NCI-H510A (cell line): ENCODE measurements at regions not wholly inside any gene's neighbourhood (a gene's known extent, or its start where the extent isn't known, plus 50 kb on each side); places are given as distances from the start of the nearest gene placed in this dataset.
"Not testable (repeated sequence)": the region's sequence is repeated elsewhere in the genome, so short reads cannot be mapped to it uniquely, and the experiment has no call there.

Experiments used
- DNase-seq: peaks from one replicate; lab custom pipeline; 2025; lab: John Stamatoyannopoulos, UW

GRCh38 chr11:82049199-82049598 lies 684.5 kb downstream of the FAM181B start:
- no peak for DNase-seq

GRCh38 chr11:82047200-82047599 lies 686.5 kb downstream of the FAM181B start:
- no peak for DNase-seq

DNA sequence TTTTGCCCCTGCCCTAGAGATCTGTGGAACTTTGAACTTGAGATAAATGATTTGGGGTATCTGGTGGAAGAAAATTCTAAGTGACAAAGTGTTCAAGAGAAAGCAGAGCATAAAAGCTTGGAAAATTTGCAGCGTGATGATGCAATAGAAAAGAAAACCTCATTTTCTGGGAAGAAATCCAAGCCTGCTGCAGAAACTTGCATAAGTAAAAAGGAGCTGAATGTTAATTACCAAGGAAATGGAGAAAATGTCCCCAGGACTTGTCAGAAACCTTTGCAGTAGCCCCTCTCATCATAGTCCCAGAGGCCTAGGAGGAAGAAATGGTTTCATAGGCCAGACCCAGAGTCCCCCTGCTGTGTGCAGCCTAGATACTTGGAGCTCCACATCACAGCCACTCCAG lies 686.9 kb downstream of the FAM181B start:
- DNase-seq, result no peak

- no peak for DNase-seq
Observed at GRCh38 chr11:82045748-82046457, 687.8 kb downstream of the FAM181B start.

GRCh38 chr11:82043316-82043715 lies 690.3 kb downstream of the FAM181B start:
- DNase-seq, result no peak

- DNase-seq, result no peak
Observed at GRCh38 chr11:82041764-82042163, 691.9 kb downstream of the FAM181B start.

DNA sequence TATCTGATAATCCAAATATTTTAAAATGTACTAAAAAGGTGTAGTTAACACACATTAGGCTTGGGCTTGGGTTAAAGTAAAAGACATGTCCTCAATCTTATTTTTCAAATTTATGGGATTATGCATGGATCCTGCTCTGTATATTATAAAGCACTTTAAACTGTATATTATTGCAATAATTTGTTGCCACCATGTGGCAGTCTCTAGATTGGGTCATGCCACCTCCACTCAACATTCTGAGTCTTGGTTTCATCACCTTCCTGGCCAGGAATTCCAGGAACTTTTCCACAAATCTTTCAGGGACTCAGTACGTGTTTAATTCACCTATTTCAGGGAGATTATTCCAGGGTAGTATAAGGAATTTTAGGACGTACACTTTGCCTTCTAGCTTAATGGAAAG lies 695.5 kb downstream of the FAM181B start:
- DNase-seq, result no peak

GRCh38 chr11:82034527-82034926 lies 699.1 kb downstream of the FAM181B start:
- DNase-seq, result no peak

DNA sequence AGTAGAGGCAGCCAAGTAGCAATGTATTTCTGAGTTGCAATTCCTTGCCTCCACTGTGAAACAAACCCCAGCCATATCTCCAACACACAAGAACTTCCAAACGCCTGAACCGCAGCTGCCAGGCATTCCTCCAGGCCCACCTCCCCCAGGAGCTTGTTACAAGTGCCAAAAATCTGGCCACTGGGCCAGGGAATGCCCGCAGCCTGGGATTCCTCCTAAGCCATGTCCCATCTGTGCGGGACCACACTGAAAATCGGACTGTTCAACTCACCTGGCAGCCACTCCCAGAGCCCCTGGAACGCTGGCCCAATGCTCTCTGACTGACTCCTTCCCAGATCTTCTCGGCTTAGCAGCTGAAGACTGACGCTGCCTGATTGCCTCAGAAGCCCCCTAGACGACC lies 706.3 kb downstream of the FAM181B start:
- not testable (repeated sequence) for DNase-seq

- no peak for DNase-seq
Observed at GRCh38 chr11:82024760-82025159, 708.9 kb downstream of the FAM181B start.

GRCh38 chr11:82012276-82012675 lies 721.4 kb downstream of the FAM181B start:
- no peak for DNase-seq

DNA sequence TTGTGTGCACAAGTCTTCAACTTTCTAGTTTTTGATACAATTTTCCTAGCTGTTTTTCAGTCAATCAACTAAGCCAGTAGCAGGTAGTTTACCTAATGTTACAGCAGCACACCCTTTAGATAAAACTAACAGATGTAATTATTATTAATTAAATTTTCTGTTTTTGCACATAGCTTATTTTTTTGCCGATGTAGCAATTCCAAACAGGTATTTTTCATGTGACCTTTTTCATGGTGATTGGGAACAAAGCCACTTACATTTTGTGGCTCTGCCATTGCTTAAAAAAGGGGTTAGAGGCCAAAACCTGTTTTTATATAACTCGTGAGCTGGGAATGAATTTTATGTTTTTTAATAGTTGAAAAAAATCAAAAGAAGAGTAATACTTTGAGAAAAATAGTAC lies 724.5 kb downstream of the FAM181B start:
- DNase-seq, result no peak

- DNase-seq, result no peak
Observed at GRCh38 chr11:82007521-82007920, 726.1 kb downstream of the FAM181B start.

- no peak for DNase-seq
Observed at GRCh38 chr11:82004537-82005213, 729.0 kb downstream of the FAM181B start.

DNA sequence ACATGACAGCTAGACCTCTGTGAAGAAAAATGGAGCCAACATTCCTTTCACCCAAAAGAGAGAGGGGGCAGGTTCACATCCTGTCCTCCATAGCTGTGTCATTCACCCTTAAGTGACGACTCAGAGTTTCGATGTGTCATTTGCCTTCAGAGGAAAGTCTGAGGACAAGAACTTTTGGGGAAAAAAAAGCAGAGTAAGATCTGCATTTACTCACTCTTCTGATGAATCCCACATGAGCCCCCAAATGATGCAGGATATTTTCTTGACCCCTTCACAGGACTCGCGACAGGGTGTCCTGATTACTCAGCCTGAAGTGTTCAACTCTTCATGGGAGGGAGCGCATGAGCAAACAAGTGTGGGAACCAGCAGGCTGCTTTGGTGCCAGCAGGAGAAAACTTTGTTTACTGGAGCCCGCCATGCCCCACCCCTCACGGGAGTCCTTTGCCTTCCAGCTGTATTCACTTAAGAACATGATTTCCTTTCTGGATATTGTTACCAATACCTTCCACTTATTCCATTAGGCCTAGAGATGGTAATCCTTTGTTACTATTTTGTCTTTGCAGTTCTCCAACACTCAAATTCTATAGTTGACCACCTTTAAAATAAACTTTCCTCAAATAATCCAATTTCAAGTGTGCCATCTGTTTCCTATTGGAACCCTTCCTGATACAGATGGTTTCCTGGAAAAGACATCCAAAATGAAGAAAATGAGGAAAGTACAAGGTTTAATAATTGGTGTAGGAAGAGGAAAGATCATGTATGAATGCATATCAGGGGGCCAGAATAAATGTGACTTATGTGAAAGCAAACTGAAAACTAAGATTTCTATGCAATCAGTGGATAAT lies 729.8 kb downstream of the FAM181B start:
- peak; percentile 12 for DNase-seq

DNA sequence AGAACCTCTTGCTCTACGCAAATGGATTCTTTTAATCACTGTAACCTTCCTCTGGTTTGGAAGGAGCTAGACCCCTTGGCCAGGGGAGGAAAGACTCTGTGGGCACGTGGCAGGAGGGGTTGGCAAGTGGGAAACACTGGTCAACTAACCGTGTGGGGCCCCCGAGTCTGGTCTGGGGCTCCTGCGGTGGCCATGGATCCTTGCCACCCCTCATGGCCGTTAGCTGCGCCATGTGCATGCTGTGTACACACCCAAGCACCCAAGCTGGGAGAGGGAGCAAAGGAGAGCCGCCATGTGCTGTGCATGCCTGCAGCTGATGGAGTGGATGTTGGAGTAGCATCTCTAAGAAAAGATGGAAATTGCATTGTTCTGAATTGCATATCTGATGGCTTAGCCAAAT lies 730.6 kb downstream of the FAM181B start:
- no peak for DNase-seq

DNA sequence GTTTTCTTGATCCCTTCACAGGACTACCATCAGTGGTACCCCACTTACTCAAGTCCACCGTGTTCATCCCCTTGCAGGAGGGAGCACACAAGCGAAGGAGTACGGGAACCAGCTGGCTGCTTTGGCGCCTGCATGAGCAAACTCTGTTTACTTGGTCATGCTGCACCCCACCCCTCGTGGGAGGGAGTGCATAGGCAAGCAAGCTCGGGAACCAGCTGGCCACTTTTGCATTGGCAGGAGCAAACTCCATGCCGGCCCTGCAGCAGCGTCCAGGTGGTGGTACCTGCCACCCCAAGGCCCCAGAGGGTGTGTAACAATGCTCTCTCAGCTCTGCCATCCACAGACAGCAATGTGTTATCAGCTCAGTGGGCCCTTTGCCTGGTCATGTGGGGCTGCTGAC lies 737.8 kb downstream of the FAM181B start:
- DNase-seq, result peak; percentile 66

DNA sequence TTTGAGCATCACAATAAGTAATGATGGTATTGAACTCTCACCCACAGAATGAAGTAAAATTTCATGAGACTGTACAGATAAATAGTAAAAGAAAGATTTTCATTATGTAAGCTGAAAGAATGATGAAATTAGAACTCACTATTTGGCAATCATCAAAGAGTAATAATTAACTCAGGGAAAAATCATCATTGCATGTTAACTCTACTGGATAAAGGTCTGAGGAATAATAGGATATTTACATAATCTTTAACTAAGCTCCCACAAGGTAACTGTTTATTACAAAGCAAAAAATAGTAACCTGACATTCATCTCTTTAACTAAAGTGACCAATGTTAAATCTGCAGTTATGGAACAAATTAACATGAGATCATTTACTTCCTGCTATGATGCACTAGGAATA lies 739.9 kb downstream of the FAM181B start:
- DNase-seq, result no peak

GRCh38 chr11:81990659-81991443 lies 742.8 kb downstream of the FAM181B start:
- DNase-seq, result no peak

GRCh38 chr11:81989093-81989492 lies 744.6 kb downstream of the FAM181B start:
- no peak for DNase-seq

DNA sequence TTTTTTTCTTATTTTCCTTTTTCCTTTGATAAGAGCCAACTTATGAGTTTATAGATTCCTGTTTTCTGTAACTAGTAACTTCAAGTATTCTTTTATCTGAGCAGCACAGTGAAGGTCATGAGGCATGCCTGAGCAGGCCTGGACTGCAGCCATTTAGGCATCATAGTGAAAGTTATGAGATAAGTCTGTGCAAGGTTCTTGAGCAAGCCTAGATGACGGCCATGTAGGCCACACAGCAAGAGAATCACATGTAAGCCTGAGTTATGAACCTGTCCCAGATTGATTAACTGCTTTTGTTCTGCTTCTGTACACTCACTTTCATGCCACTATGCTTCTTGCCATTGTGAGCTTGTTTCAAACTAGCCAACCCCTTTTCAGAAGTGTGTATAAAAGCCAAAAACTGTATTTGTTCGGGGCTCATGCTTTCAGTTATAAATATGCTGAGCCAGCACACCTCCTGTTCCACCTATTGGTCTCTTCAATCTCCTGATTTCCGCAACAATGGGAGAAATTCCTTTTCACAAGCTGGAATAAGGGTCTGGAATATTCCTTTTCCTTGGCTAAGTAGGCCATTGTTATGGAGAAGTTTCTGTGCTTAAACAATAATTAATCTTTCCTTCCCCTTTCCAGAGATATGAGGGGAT lies 745.7 kb downstream of the FAM181B start:
- DNase-seq, result no peak
